ENCODE measurements at regions not wholly inside any gene's neighbourhood (a gene's known extent, or its start where the extent isn't known, plus 50 kb on each side); places are given as distances from the start of the nearest gene placed in this dataset.

DNA sequence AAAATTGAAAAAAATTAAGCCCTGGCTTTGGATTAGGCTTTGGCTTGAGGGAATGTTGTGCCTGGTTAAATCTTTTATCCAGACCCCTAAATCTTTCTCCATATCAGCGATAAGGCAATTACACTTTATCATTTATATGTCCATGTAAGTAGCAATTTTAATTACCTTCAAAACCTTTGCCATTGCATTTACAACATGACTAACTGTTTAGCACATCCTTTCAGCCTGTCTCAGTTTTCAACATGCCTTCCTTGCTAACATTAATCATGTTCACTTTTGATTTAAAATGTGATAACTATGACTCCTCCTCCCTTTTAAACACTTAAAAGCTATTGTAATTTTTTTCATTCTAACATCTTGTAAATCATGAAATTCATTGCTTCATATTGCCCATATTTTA, 583.7 kb downstream of the SLITRK1 start:
- H3K4me3 ChIP-seq (ENCODE audit: low read depth, low read length), result no peak overlapping the region
- no peak for DNase-seq (ENCODE audit: low read depth)
- TF ChIP-seq MYC (IDR thresholded peaks at IDR 0.05; ENCODE audit: low read depth, low read length) (no peak), POLR2A (IDR thresholded peaks at IDR 0.05; ENCODE audit: extremely low read depth, insufficient read length) (no peak)
- TF ChIP-seq, protein P1, sequence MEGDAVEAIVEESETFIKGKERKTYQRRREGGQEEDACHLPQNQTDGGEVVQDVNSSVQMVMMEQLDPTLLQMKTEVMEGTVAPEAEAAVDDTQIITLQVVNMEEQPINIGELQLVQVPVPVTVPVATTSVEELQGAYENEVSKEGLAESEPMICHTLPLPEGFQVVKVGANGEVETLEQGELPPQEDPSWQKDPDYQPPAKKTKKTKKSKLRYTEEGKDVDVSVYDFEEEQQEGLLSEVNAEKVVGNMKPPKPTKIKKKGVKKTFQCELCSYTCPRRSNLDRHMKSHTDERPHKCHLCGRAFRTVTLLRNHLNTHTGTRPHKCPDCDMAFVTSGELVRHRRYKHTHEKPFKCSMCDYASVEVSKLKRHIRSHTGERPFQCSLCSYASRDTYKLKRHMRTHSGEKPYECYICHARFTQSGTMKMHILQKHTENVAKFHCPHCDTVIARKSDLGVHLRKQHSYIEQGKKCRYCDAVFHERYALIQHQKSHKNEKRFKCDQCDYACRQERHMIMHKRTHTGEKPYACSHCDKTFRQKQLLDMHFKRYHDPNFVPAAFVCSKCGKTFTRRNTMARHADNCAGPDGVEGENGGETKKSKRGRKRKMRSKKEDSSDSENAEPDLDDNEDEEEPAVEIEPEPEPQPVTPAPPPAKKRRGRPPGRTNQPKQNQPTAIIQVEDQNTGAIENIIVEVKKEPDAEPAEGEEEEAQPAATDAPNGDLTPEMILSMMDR (IDR thresholded peaks at IDR 0.05; ENCODE audit: low read depth, low read length), result no peak
- TF ChIP-seq, protein P2, sequence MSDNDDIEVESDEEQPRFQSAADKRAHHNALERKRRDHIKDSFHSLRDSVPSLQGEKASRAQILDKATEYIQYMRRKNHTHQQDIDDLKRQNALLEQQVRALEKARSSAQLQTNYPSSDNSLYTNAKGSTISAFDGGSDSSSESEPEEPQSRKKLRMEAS (IDR thresholded peaks at IDR 0.05; ENCODE audit: low read depth, low read length), result no peak

DNA sequence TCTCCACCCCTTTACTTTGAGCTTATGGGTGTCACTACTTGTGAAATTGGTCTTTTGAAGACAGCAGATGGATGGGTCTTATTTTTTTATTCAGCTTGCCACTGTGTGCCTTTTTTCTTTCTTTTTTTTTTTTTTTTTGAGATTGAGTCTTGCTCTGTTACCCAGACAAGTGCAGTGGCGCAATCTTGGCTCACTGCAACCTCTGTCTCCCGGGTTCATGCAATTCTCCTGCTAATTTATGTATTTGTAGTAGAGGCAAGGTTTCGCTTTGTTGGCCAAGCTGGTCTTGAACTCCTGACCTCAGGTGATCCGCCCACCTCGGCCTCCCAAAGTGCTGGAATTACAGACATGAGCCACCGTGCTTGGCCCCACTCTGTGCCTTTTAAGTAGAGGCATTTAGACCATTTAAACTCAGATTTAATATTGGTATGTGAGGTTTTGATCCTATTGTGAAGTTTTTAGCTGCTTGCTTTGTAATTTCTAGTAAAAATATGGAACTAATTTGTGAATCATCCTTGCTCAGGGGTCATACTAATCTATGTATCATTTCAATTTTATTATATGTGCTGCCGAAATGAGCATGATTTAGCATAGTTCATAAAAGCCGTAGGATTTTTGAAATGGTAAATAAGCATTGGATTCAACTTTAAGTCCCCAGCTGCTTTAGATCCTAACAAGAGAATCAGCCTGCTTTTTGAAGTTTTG, 584.5 kb downstream of the SLITRK1 start:
- TF ChIP-seq, protein P1 (IDR thresholded peaks at IDR 0.05; ENCODE audit: low read depth, low read length), result no peak
- TF ChIP-seq, protein P2 (IDR thresholded peaks at IDR 0.05; ENCODE audit: low read depth, low read length), result no peak
- TF ChIP-seq MYC (IDR thresholded peaks at IDR 0.05; ENCODE audit: low read depth, low read length), result no peak
- no peak for TF ChIP-seq POLR2A (IDR thresholded peaks at IDR 0.05; ENCODE audit: extremely low read depth, insufficient read length)
- no peak for DNase-seq (ENCODE audit: low read depth)
- H3K4me3 ChIP-seq (ENCODE audit: low read depth, low read length), result no peak overlapping the region

DNA sequence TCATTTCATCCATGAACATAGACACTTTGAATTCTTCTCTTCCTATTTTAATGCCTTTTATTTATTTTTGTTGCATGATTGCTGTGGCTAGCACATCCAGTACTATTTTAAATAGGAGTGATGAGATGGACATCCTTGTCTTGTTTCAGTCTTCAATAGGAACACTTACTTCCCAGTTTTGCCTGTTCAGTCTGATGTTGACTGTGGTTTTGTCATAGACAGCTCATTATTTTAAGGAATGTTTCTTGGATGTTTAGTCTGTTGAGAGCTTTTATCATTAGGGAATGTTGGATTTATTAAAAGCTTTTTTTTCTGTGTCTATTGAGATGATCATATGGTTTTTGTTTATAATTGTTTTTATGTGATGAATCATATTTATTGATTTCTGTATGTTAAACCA, 586.6 kb downstream of the SLITRK1 start:
- H3K4me3 ChIP-seq (ENCODE audit: low read depth, low read length), result no peak overlapping the region
- TF ChIP-seq, protein P2 (IDR thresholded peaks at IDR 0.05; ENCODE audit: low read depth, low read length), result no peak
- no peak for DNase-seq (ENCODE audit: low read depth)

DNA sequence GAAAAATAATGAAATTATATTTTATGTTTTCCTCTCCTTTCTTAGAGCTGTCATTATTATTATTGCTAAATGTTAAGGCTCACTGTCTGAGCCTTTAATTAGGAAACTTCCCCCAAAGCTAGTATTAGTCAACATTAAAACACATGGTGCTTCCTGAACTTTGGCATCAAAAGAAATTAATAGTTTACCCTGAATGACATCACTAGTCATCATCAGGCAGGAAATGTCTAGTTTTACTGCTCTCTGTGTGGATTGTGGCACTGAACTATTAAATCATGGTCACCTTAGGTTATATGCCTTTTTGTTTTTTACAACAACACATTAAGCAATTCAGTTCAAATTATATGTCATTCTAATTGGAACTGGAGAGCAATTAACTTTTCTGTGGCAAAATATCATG, 595.5 kb downstream of the SLITRK1 start:
- no peak overlapping the region for H3K4me3 ChIP-seq (ENCODE audit: low read depth, low read length)
- DNase-seq (ENCODE audit: low read depth), result no peak
- TF ChIP-seq, protein P2 (IDR thresholded peaks at IDR 0.05; ENCODE audit: low read depth, low read length), result no peak
- TF ChIP-seq, protein P1 (IDR thresholded peaks at IDR 0.05; ENCODE audit: low read depth, low read length), result no peak

DNA sequence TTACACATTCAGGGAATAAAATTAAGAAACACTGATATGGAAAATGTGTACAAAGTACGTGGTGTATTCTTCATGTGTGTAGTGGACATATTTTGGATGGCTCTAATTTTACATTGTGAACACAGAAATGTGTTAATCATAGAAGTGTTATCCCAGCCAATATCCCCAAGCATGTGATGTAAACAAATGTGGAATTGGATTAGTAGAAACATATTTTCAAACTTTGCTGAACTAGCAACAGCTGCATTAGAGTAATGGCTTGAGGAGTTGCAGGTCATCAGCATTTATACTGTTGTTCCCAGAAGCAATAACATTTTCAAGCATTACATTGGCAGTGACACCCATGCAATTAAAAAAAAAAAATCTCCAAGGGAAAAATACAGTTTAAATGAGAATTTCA, 600.6 kb downstream of the SLITRK1 start:
- H3K4me3 ChIP-seq (ENCODE audit: low read depth, low read length), result no peak overlapping the region
- no peak for DNase-seq (ENCODE audit: low read depth)
- TF ChIP-seq MYC (IDR thresholded peaks at IDR 0.05; ENCODE audit: low read depth, low read length) (no peak), POLR2A (IDR thresholded peaks at IDR 0.05; ENCODE audit: extremely low read depth, insufficient read length) (no peak)
- TF ChIP-seq, protein P1 (IDR thresholded peaks at IDR 0.05; ENCODE audit: low read depth, low read length), result no peak
- TF ChIP-seq, protein P2 (IDR thresholded peaks at IDR 0.05; ENCODE audit: low read depth, low read length), result no peak

DNA sequence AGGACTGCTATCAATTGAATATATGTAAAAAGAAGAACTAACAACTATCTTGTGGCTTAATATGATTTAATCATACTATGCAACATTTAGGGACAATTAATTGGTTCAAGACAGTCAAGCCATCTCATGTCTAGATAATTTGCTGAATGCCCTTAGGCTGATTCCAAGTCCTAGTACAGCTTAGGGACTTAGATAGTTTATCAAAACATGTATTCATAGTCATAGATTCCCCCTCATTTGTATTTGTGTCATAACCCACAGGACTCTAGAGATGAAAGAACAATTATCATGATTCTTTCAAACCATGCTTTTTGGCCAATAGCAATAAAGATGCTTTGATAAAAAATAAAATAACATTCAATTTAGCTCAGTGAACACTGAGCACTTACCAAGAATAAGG, 607.6 kb downstream of the SLITRK1 start:
- H3K4me3 ChIP-seq (ENCODE audit: low read depth, low read length), result no peak overlapping the region
- TF ChIP-seq, protein P1 (IDR thresholded peaks at IDR 0.05; ENCODE audit: low read depth, low read length), result no peak
- TF ChIP-seq, protein P2 (IDR thresholded peaks at IDR 0.05; ENCODE audit: low read depth, low read length), result no peak
- no peak for TF ChIP-seq MYC (IDR thresholded peaks at IDR 0.05; ENCODE audit: low read depth, low read length)
- no peak for TF ChIP-seq POLR2A (IDR thresholded peaks at IDR 0.05; ENCODE audit: extremely low read depth, insufficient read length)
- no peak for DNase-seq (ENCODE audit: low read depth)
